H1 (cell line): ENCODE measurements at regions not wholly inside any gene's neighbourhood (a gene's known extent, or its start where the extent isn't known, plus 50 kb on each side); places are given as distances from the start of the nearest gene placed in this dataset.
"Not testable (repeated sequence)": the region's sequence is repeated elsewhere in the genome, so short reads cannot be mapped to it uniquely, and the experiment has no call there.

ENCODE experiments used
- CTCF ChIA-PET: fragments of 300-600 bp; sonication (Branson Sonifier 250); formaldehyde crosslinking; loops from one replicate; lab custom pipeline; 2021; ENCODE audit not compliant: partially characterized antibody; lab: Charles Lee
- POLR2A ChIA-PET: fragments of 300-600 bp; sonication (Branson Sonifier 250); formaldehyde crosslinking; loops from one replicate; lab custom pipeline; 2021; ENCODE audit warnings: inconsistent platforms; ENCODE audit not compliant: partially characterized antibody; lab: Charles Lee
- DNase-seq, 2 experiments: peaks; one replicate each; pipeline versions ENCODE4 v3.0.0 to v3.0.0-alpha.2; 2010 to 2022; ENCODE audit warnings: low spot score in 2 of 2, low read depth in 1 of 2, mixed read lengths in 1 of 2
- FAIRE-seq: peaks from 2 replicates; lab custom pipeline; 2011; peaks lifted over from hg19 to GRCh38; lab: Jason Lieb, UNC
- H2AFZ ChIP-seq: 2 replicates; pipeline ENCODE4 v1.8.1; 2012; ENCODE audit warnings: low read length, inconsistent platforms
- H2AK5ac ChIP-seq: 2 replicates; pipeline ENCODE4 v1.6.1; 2013; ENCODE audit warnings: low read depth, low read length
- H2BK120ac ChIP-seq: replicated peaks from 2 replicates; pipeline ENCODE3; 2013; ENCODE audit warnings: low read depth, low read length, inconsistent platforms
- H2BK12ac ChIP-seq: 2 replicates; pipeline ENCODE4 v1.6.1; 2013; ENCODE audit warnings: low read depth, low read length
- H2BK15ac ChIP-seq: 2 replicates; pipeline ENCODE4 v1.6.1; 2013; ENCODE audit warnings: low read length
- H2BK20ac ChIP-seq: 2 replicates; pipeline ENCODE4 v1.6.1; 2013; ENCODE audit warnings: low read length
- H2BK5ac ChIP-seq: 2 replicates; pipeline ENCODE4 v1.6.1; 2013; ENCODE audit warnings: low read depth, low read length
- H3K14ac ChIP-seq: 2 replicates; pipeline ENCODE4 v1.6.1; 2013; ENCODE audit warnings: inconsistent platforms; ENCODE audit not compliant: insufficient read length
- H3K18ac ChIP-seq: 2 replicates; pipeline ENCODE4 v1.6.1; 2013; ENCODE audit warnings: low read length; ENCODE audit errors: extremely low read depth
- H3K23ac ChIP-seq: 2 replicates; pipeline ENCODE4 v1.6.1; 2013; ENCODE audit warnings: inconsistent platforms; ENCODE audit not compliant: insufficient read length
- H3K23me2 ChIP-seq: 2 replicates; pipeline ENCODE4 v1.6.1; 2013; ENCODE audit warnings: low read depth, low read length
- H3K27ac ChIP-seq: 2 replicates; pipeline ENCODE4 v1.6.1; 2011; ENCODE audit warnings: low read depth, low read length, inconsistent platforms
- H3K27me3 ChIP-seq, 4 experiments: replicated peaks in 1 of 4; 1 replicate in 1 of 4; 2 replicates in 3 of 4; pipeline versions ENCODE4 v1.6.1 to v1.8.1; 2011 to 2013; ENCODE audit warnings: low read length in 3 of 4, mild to moderate bottlenecking in 3 of 4, inconsistent platforms in 2 of 4, mixed read lengths in 2 of 4, moderate library complexity in 1 of 4; ENCODE audit not compliant: control insufficient read depth in 3 of 4, insufficient read depth in 3 of 4; ENCODE audit errors: extremely low read depth in 1 of 4
- H3K36me3 ChIP-seq, 4 experiments: 2 replicates each; pipeline versions ENCODE4 v1.6.1 to v1.8.1; 2011 to 2013; ENCODE audit warnings: mild to moderate bottlenecking in 4 of 4, low read length in 3 of 4, moderate library complexity in 2 of 4, control low read depth in 1 of 4, inconsistent platforms in 1 of 4; ENCODE audit not compliant: insufficient read depth in 4 of 4, control insufficient read depth in 2 of 4
- H3K4ac ChIP-seq: replicated peaks from 2 replicates; pipeline ENCODE3; 2013; ENCODE audit warnings: low read length, low read depth, mixed read lengths, inconsistent platforms; ENCODE audit not compliant: insufficient read length
- H3K4me1 ChIP-seq, 4 experiments: replicated peaks in 1 of 4; 1 replicate in 1 of 4; 2 replicates in 3 of 4; pipeline versions ENCODE4 v1.6.1 to v1.8.1; 2011 to 2013; ENCODE audit warnings: low read length in 3 of 4, inconsistent platforms in 2 of 4, mixed read lengths in 1 of 4; ENCODE audit not compliant: insufficient read depth in 4 of 4, control insufficient read depth in 3 of 4
- H3K4me2 ChIP-seq, 2 experiments: 2 replicates each; pipeline versions ENCODE4 v1.6.1 to v1.8.1; 2011 to 2013; ENCODE audit warnings: low read depth in 2 of 2, low read length in 2 of 2, control low read depth in 1 of 2, inconsistent platforms in 1 of 2, mild to moderate bottlenecking in 1 of 2; ENCODE audit not compliant: insufficient read depth in 1 of 2
- H3K4me3 ChIP-seq, 4 experiments: fragments of 200-600, 300-600 bp in 1 of 4; sonication (generic), shearing (Covaris generic), sonication (Bioruptor Twin) in 1 of 4; 2 replicates each; pipeline versions ENCODE4 v1.5.1 to v1.8.1; 2011 to 2016; ENCODE audit warnings: low read length in 4 of 4, low read depth in 3 of 4, control low read depth in 2 of 4, inconsistent platforms in 2 of 4, mild to moderate bottlenecking in 2 of 4, mixed read lengths in 1 of 4, moderate library complexity in 1 of 4; ENCODE audit not compliant: insufficient read depth in 2 of 4; ENCODE audit errors: extremely low read depth in 1 of 4
- H3K56ac ChIP-seq: replicated peaks from 2 replicates; pipeline ENCODE3; 2013; ENCODE audit warnings: low read depth, mild to moderate bottlenecking, mixed read lengths, low read length, inconsistent platforms; ENCODE audit not compliant: insufficient read length
- H3K79me1 ChIP-seq: 2 replicates; pipeline ENCODE4 v1.6.1; 2013; ENCODE audit warnings: low read depth, low read length, control low read depth
- H3K79me2 ChIP-seq, 2 experiments: 2 replicates each; pipeline versions ENCODE4 v1.6.1 to v1.8.1; 2012 to 2013; ENCODE audit warnings: low read length in 2 of 2, mild to moderate bottlenecking in 2 of 2, inconsistent platforms in 1 of 2; ENCODE audit not compliant: insufficient read depth in 2 of 2, control insufficient read depth in 1 of 2
- H3K9ac ChIP-seq, 4 experiments: replicated peaks in 1 of 4; 1 replicate in 1 of 4; 2 replicates in 3 of 4; pipeline versions ENCODE4 v1.6.1 to v1.8.1; 2011 to 2013; ENCODE audit warnings: low read depth in 3 of 4, low read length in 3 of 4, control low read depth in 2 of 4, mild to moderate bottlenecking in 2 of 4, moderate library complexity in 2 of 4, inconsistent platforms in 1 of 4; ENCODE audit errors: extremely low read depth in 1 of 4
- H3K9me3 ChIP-seq, 2 experiments: 2 replicates each; pipeline versions ENCODE4 v1.6.1 to v1.8.1; 2012 to 2013; ENCODE audit warnings: mild to moderate bottlenecking in 2 of 2, moderate library complexity in 2 of 2, control low read depth in 1 of 2, inconsistent platforms in 1 of 2, low read depth in 1 of 2, low read length in 1 of 2, mixed read lengths in 1 of 2; ENCODE audit not compliant: insufficient read depth in 2 of 2
- H4K20me1 ChIP-seq, 2 experiments: replicated peaks in 1 of 2; 2 replicates each; pipeline versions ENCODE3 to v1.8.1; 2011 to 2013; ENCODE audit warnings: inconsistent platforms in 2 of 2, low read length in 2 of 2, mild to moderate bottlenecking in 1 of 2; ENCODE audit not compliant: insufficient read depth in 2 of 2, control insufficient read depth in 1 of 2
- H4K5ac ChIP-seq: 2 replicates; pipeline ENCODE4 v1.6.1; 2013; ENCODE audit warnings: low read length, low read depth, mixed read lengths, inconsistent platforms; ENCODE audit not compliant: insufficient read length
- H4K8ac ChIP-seq: 2 replicates; pipeline ENCODE4 v1.8.0; 2013; ENCODE audit warnings: mild to moderate bottlenecking, moderate library complexity, low read length, inconsistent platforms; ENCODE audit not compliant: insufficient read depth; ENCODE audit errors: extremely low read depth
- H4K91ac ChIP-seq: replicated peaks from 2 replicates; pipeline ENCODE3; 2013; ENCODE audit warnings: low read length, mixed read lengths, inconsistent platforms; ENCODE audit not compliant: insufficient read length
- WGBS, 2 experiments: shearing (Covaris generic) in 1 of 2; methylation state at CpG; one replicate each; pipeline versions ENCODE4 v1.1.6 to v1.1.7; 2013 to 2015; ENCODE audit warnings: low lambda C conversion rate in 2 of 2, mixed read lengths in 2 of 2, inconsistent platforms in 1 of 2, low coverage in 1 of 2, missing lambda C conversion rate in 1 of 2; ENCODE audit not compliant: insufficient replicate concordance in 2 of 2, insufficient coverage in 1 of 2, insufficient read length in 1 of 2; ENCODE audit errors: extremely low coverage in 1 of 2, missing lambda C conversion rate in 1 of 2; 5-methylcytosine and 5-hydroxymethylcytosine counted together

DNA sequence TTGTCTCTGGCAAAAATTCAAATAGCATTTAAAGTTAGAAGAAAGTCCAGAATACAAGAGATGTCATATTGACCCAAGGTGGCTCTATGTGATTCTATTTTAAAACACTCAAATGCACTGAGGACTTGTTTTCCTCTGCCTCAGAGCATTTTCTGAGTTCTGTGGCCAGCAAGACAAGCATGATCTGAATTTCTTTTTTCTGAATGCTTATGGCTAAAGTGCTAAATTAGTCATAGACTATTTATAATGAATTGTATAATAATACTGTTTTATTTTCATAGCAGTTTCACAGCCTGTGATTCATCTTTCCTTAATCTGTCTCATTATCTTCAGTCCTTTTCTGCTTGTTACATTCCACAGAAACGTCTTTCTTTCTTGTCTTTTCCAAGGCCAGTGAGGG is 63.9 kb upstream of the SEC22B start:
- FAIRE-seq, H2BK20ac ChIP-seq, H3K36me3 ChIP-seq, H3K14ac ChIP-seq, H4K5ac ChIP-seq, H2AFZ ChIP-seq, POLR2A ChIA-PET, H3K79me2 ChIP-seq, H2BK15ac ChIP-seq, H2BK5ac ChIP-seq, DNase-seq, H3K18ac ChIP-seq, H3K56ac ChIP-seq, H3K23ac ChIP-seq, H3K4ac ChIP-seq, H3K27ac ChIP-seq, H3K4me3 ChIP-seq, CTCF ChIA-PET, H3K4me2 ChIP-seq, H2AK5ac ChIP-seq, H4K91ac ChIP-seq, H4K8ac ChIP-seq, H4K20me1 ChIP-seq, H3K9ac ChIP-seq, H3K23me2 ChIP-seq, H3K4me1 ChIP-seq, H2BK12ac ChIP-seq, H3K27me3 ChIP-seq, H3K9me3 ChIP-seq, H3K79me1 ChIP-seq, H2BK120ac ChIP-seq: not testable (repeated sequence)
- WGBS, 2 experiments = no CpG with 5 or more reads among the region's 1 CpG

DNA sequence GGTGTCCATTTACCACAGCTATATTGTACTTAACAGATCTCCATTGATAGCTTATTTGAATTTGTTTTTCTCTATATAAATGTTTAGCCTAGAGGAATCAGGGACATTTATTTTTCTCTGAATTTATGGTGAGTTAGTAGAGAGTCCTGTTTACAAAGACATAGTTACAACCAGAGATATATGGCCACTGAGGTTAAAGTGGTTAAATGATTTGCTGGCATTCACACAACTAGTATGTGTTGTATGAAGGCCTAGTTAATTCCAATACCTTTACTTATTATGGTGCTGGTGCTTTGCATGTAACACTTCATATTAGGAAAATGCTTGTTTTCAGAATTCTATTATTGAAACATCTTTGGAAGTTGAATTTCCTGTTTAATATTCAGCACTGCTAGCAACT is 63.0 kb upstream of the SEC22B start:
- H2AFZ ChIP-seq, H2BK5ac ChIP-seq, DNase-seq, POLR2A ChIA-PET, H3K4ac ChIP-seq, H2BK120ac ChIP-seq, H3K23ac ChIP-seq, H4K8ac ChIP-seq, H4K20me1 ChIP-seq, H3K4me2 ChIP-seq, H4K91ac ChIP-seq, H3K56ac ChIP-seq, H3K36me3 ChIP-seq, H4K5ac ChIP-seq, H3K9ac ChIP-seq, H3K23me2 ChIP-seq, H2BK20ac ChIP-seq, H2BK15ac ChIP-seq, H2AK5ac ChIP-seq, H3K18ac ChIP-seq, H3K27me3 ChIP-seq, H3K79me2 ChIP-seq, H2BK12ac ChIP-seq, H3K27ac ChIP-seq, FAIRE-seq, CTCF ChIA-PET, H3K4me1 ChIP-seq, H3K9me3 ChIP-seq, H3K4me3 ChIP-seq, H3K79me1 ChIP-seq, H3K14ac ChIP-seq: not testable (repeated sequence)
